ENCODE measurements at regions not wholly inside any gene's neighbourhood (a gene's known extent, or its start where the extent isn't known, plus 50 kb on each side); places are given as distances from the start of the nearest gene placed in this dataset.

- TF ChIP-seq TARDBP (IDR thresholded peaks at IDR 0.05): no peak
- no peak for TF ChIP-seq LEF1 (IDR thresholded peaks at IDR 0.05; ENCODE audit: borderline replicate concordance)
- no peak for TF ChIP-seq ARNT (IDR thresholded peaks at IDR 0.05)
- no peak for TF ChIP-seq SP1 (IDR thresholded peaks at IDR 0.05)
- no peak for TF ChIP-seq NFRKB (IDR thresholded peaks at IDR 0.05)
- no peak for TF ChIP-seq BHLHE40 (IDR thresholded peaks at IDR 0.05; ENCODE audit: borderline replicate concordance)
Measured at GRCh38 chr5:104757915-104758314, 1195.3 kb upstream of the NUDT12 start.

Data from HEK293T (cell line).